ENCODE measurements at regions not wholly inside any gene's neighbourhood (a gene's known extent, or its start where the extent isn't known, plus 50 kb on each side); places are given as distances from the start of the nearest gene placed in this dataset.
"Not testable (repeated sequence)": the region's sequence is repeated elsewhere in the genome, so short reads cannot be mapped to it uniquely, and the experiment has no call there.

GRCh38 chr2:113551637-113552318 lies 53.3 kb downstream of the FOXD4L1 start:
- not testable (repeated sequence) for H3K27ac ChIP-seq; H3K4me3 ChIP-seq; H3K27me3 ChIP-seq; H3K9me3 ChIP-seq (ENCODE audit: low read depth); H3K36me3 ChIP-seq; H3K4me1 ChIP-seq (ENCODE audit: low read depth)
- DNase-seq (ENCODE audit: low read depth in 1 of 2, low spot score in 1 of 2): peak in 1 of 2 donors; percentile 6

- H3K4me1 ChIP-seq (ENCODE audit: low read depth); H3K9me3 ChIP-seq (ENCODE audit: low read depth); H3K27me3 ChIP-seq; H3K27ac ChIP-seq; H3K4me3 ChIP-seq; DNase-seq (ENCODE audit: low read depth in 1 of 2, low spot score in 1 of 2); H3K36me3 ChIP-seq: not testable (repeated sequence)
These were observed 61.4 kb downstream of the FOXD4L1 start for GRCh38 chr2:113559820-113560219.

- not testable (repeated sequence) for H3K36me3 ChIP-seq; H3K4me1 ChIP-seq (ENCODE audit: low read depth); H3K27ac ChIP-seq; H3K27me3 ChIP-seq; DNase-seq (ENCODE audit: low read depth in 1 of 2, low spot score in 1 of 2); H3K4me3 ChIP-seq; H3K9me3 ChIP-seq (ENCODE audit: low read depth)
These were observed 64.2 kb downstream of the FOXD4L1 start for GRCh38 chr2:113562662-113563061.

GRCh38 chr2:113566674-113567480 lies 60.2 kb upstream of the RABL2A start:
- DNase-seq (ENCODE audit: low read depth in 1 of 2, low spot score in 1 of 2); H3K36me3 ChIP-seq; H3K27ac ChIP-seq; H3K4me3 ChIP-seq; H3K9me3 ChIP-seq (ENCODE audit: low read depth); H3K27me3 ChIP-seq; H3K4me1 ChIP-seq (ENCODE audit: low read depth): not testable (repeated sequence)

- not testable (repeated sequence) for H3K9me3 ChIP-seq (ENCODE audit: low read depth); H3K36me3 ChIP-seq; DNase-seq (ENCODE audit: low read depth in 1 of 2, low spot score in 1 of 2); H3K27ac ChIP-seq; H3K4me3 ChIP-seq; H3K4me1 ChIP-seq (ENCODE audit: low read depth); H3K27me3 ChIP-seq
These were observed 59.6 kb upstream of the RABL2A start for GRCh38 chr2:113567481-113567849.

GRCh38 chr2:113568231-113568630 lies 58.8 kb upstream of the RABL2A start:
- H3K36me3 ChIP-seq; DNase-seq (ENCODE audit: low read depth in 1 of 2, low spot score in 1 of 2); H3K27ac ChIP-seq; H3K4me3 ChIP-seq; H3K27me3 ChIP-seq; H3K4me1 ChIP-seq (ENCODE audit: low read depth); H3K9me3 ChIP-seq (ENCODE audit: low read depth): not testable (repeated sequence)

GRCh38 chr2:113570082-113570481 lies 57.0 kb upstream of the RABL2A start:
- H3K27ac ChIP-seq; H3K36me3 ChIP-seq; DNase-seq (ENCODE audit: low read depth in 1 of 2, low spot score in 1 of 2); H3K4me3 ChIP-seq; H3K27me3 ChIP-seq; H3K4me1 ChIP-seq (ENCODE audit: low read depth); H3K9me3 ChIP-seq (ENCODE audit: low read depth): not testable (repeated sequence)

- not testable (repeated sequence) for DNase-seq (ENCODE audit: low read depth in 1 of 2, low spot score in 1 of 2); H3K9me3 ChIP-seq (ENCODE audit: low read depth); H3K36me3 ChIP-seq; H3K4me3 ChIP-seq; H3K27ac ChIP-seq; H3K27me3 ChIP-seq; H3K4me1 ChIP-seq (ENCODE audit: low read depth)
These were observed 56.5 kb upstream of the RABL2A start for GRCh38 chr2:113570509-113571009.

GRCh38 chr2:113571482-113572068 lies 55.5 kb upstream of the RABL2A start:
- H3K9me3 ChIP-seq (ENCODE audit: low read depth); H3K27me3 ChIP-seq; H3K27ac ChIP-seq; H3K4me1 ChIP-seq (ENCODE audit: low read depth); DNase-seq (ENCODE audit: low read depth in 1 of 2, low spot score in 1 of 2); H3K36me3 ChIP-seq; H3K4me3 ChIP-seq: not testable (repeated sequence)

- H3K4me3 ChIP-seq; H3K4me1 ChIP-seq (ENCODE audit: low read depth); H3K36me3 ChIP-seq; H3K27me3 ChIP-seq; H3K27ac ChIP-seq; H3K9me3 ChIP-seq (ENCODE audit: low read depth); DNase-seq (ENCODE audit: low read depth in 1 of 2, low spot score in 1 of 2): not testable (repeated sequence)
These were observed 51.3 kb upstream of the RABL2A start for GRCh38 chr2:113575721-113576120.

- H3K4me3 ChIP-seq; H3K9me3 ChIP-seq (ENCODE audit: low read depth); H3K4me1 ChIP-seq (ENCODE audit: low read depth); H3K27ac ChIP-seq; DNase-seq (ENCODE audit: low read depth in 1 of 2, low spot score in 1 of 2); H3K36me3 ChIP-seq; H3K27me3 ChIP-seq: not testable (repeated sequence)
These were observed 50.7 kb upstream of the RABL2A start for GRCh38 chr2:113576353-113576752.

All from cardiac muscle cell (in vitro differentiated cells and primary cell).